Upper lobe of left lung (tissue), 4 donors: ENCODE measurements at regions not wholly inside any gene's neighbourhood (a gene's known extent, or its start where the extent isn't known, plus 50 kb on each side); places are given as distances from the start of the nearest gene placed in this dataset.

Source experiments
- CTCF ChIP-seq, 6 experiments: fragments of 450-650 bp in 4 of 6; fragments of 200-600 bp in 2 of 6; sonication (generic) in 2 of 6; IDR thresholded peaks; one replicate each; pipeline ENCODE4 v1.5.1; 2016 to 2019; ENCODE audit warnings: antibody characterized with exemption in 6 of 6
- EP300 ChIP-seq, 4 donors: sonication (generic); formaldehyde crosslinking; IDR thresholded peaks; one replicate each; pipeline ENCODE4 v1.5.1; 2017; ENCODE audit warnings: antibody characterized with exemption in 4 of 4, control low read depth in 2 of 4
- POLR2A ChIP-seq, 4 donors: fragments of 450-650 bp; IDR thresholded peaks; one replicate each; pipeline ENCODE4 v1.5.1; 2016 to 2017; ENCODE audit warnings: antibody characterized with exemption in 4 of 4, mild to moderate bottlenecking in 2 of 4

- no peak for TF ChIP-seq CTCF (IDR thresholded peaks at IDR 0.05)
- no peak for TF ChIP-seq POLR2A (IDR thresholded peaks at IDR 0.05)
- TF ChIP-seq EP300 (IDR thresholded peaks at IDR 0.05): no peak
These were observed 320.4 kb upstream of the HS6ST1 start for GRCh38 chr2:128639120-128639477.
